Astrocyte (in vitro differentiated cells and primary cell): ENCODE measurements at regions not wholly inside any gene's neighbourhood (a gene's known extent, or its start where the extent isn't known, plus 50 kb on each side); places are given as distances from the start of the nearest gene placed in this dataset.

ENCODE experiments used
- DNase-seq: peaks from one replicate; pipeline ENCODE4 v3.0.0-alpha.2; 2010; ENCODE audit warnings: low read depth
- FAIRE-seq: peaks from 2 replicates; lab custom pipeline; 2011; peaks lifted over from hg19 to GRCh38; lab: Jason Lieb, UNC
- H2AFZ ChIP-seq: 2 replicates; pipeline ENCODE4 v1.6.0; 2012; ENCODE audit warnings: low read depth, low read length, inconsistent platforms
- H3K27ac ChIP-seq: 2 replicates; pipeline ENCODE4 v1.5.1; 2011; ENCODE audit warnings: low read depth, low read length, inconsistent platforms
- H3K27me3 ChIP-seq: 2 replicates; pipeline ENCODE4 v1.6.0; 2011; ENCODE audit warnings: low read length, inconsistent platforms; ENCODE audit not compliant: insufficient read depth
- H3K36me3 ChIP-seq: 2 replicates; pipeline ENCODE4 v1.5.1; 2011; ENCODE audit warnings: low read length, inconsistent platforms; ENCODE audit not compliant: insufficient read depth
- H3K4me1 ChIP-seq: 2 replicates; pipeline ENCODE4 v1.5.1; 2011; ENCODE audit warnings: low read length, inconsistent platforms; ENCODE audit not compliant: insufficient read depth
- H3K4me2 ChIP-seq: 2 replicates; pipeline ENCODE4 v1.6.0; 2012; ENCODE audit warnings: low read length, inconsistent platforms
- H3K4me3 ChIP-seq: 2 replicates; pipeline ENCODE4 v1.5.1; 2011; ENCODE audit warnings: low read depth, mild to moderate bottlenecking, low read length, inconsistent platforms; ENCODE audit not compliant: insufficient read depth
- H3K79me2 ChIP-seq: 2 replicates; pipeline ENCODE4 v1.6.0; 2012; ENCODE audit warnings: mild to moderate bottlenecking, low read length, inconsistent platforms; ENCODE audit not compliant: insufficient read depth
- H3K9ac ChIP-seq: 2 replicates; pipeline ENCODE4 v1.6.0; 2012; ENCODE audit warnings: mild to moderate bottlenecking, low read length, inconsistent platforms
- H3K9me3 ChIP-seq: 2 replicates; pipeline ENCODE4 v1.5.1; 2012; ENCODE audit warnings: low read depth, mild to moderate bottlenecking, low read length, inconsistent platforms; ENCODE audit not compliant: insufficient read depth
- H4K20me1 ChIP-seq: 2 replicates; pipeline ENCODE4 v1.6.0; 2012; ENCODE audit warnings: low read length, inconsistent platforms; ENCODE audit not compliant: insufficient read depth
- H3K27ac Mint-ChIP-seq: one replicate; pipeline ENCODE4 v1.8.0; 2021; ENCODE audit warnings: mild to moderate bottlenecking, mixed read lengths; ENCODE audit not compliant: unreplicated experiment
- H3K27me3 Mint-ChIP-seq: one replicate; pipeline ENCODE4 v1.8.0; 2021; ENCODE audit warnings: low read depth, mixed read lengths; ENCODE audit not compliant: unreplicated experiment
- H3K36me3 Mint-ChIP-seq: one replicate; pipeline ENCODE4 v1.8.0; 2021; ENCODE audit warnings: low read depth, mixed read lengths; ENCODE audit not compliant: unreplicated experiment
- H3K4me1 Mint-ChIP-seq: one replicate; pipeline ENCODE4 v1.8.0; 2021; ENCODE audit warnings: low read depth, mixed read lengths; ENCODE audit not compliant: unreplicated experiment
- H3K4me3 Mint-ChIP-seq: one replicate; pipeline ENCODE4 v1.8.0; 2021; ENCODE audit warnings: mild to moderate bottlenecking, moderate library complexity, mixed read lengths; ENCODE audit not compliant: unreplicated experiment
- H3K9me3 Mint-ChIP-seq: one replicate; pipeline ENCODE4 v1.8.0; 2021; ENCODE audit warnings: mild to moderate bottlenecking, mixed read lengths; ENCODE audit not compliant: unreplicated experiment
- EZH2 ChIP-seq: IDR thresholded peaks from 2 replicates; pipeline ENCODE4 v1.6.1; 2012; ENCODE audit warnings: mild to moderate bottlenecking, low read length, inconsistent platforms; ENCODE audit not compliant: insufficient read depth
- TF ChIP-seq, protein P1 (sequence below): IDR thresholded peaks from 2 replicates; pipeline ENCODE4 v1.5.1; 2011; ENCODE audit warnings: low read depth, mild to moderate bottlenecking, inconsistent platforms, low read length, moderate library complexity; ENCODE audit not compliant: insufficient read depth

DNA sequence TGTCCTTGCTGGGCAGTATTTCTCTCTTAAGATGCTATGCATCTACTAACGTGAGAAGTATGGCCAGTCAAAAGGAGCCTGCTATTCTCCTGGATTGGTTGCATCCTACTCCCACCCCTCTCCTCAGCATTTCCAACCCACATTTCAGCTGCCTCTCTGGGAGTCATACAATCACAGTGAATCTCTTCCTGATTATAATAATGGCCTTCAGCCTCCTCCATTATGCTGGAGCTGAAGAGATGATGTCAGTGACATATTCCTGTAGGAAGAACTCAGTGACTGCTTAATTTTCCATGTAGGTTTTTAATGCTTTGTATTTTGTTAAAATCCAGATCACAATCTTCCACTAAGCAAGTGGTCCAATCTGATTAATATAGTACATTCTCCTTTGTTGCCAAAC is 82.7 kb upstream of the SUCLG2 start:
- no peaks in the 10 kb centered on the region for H3K27me3 ChIP-seq
- H3K9me3 Mint-ChIP-seq, result peaks cover 4% of the 10 kb centered on the region
- no peak overlapping the region for H3K4me3 ChIP-seq
- DNase-seq, result no peak
- H3K4me3 Mint-ChIP-seq, result no peak overlapping the region
- H3K4me1 Mint-ChIP-seq, result no peaks in the 10 kb centered on the region
- H3K4me2 ChIP-seq, result no peak overlapping the region
- no peaks in the 10 kb centered on the region for H3K27me3 Mint-ChIP-seq
- H3K36me3 Mint-ChIP-seq, result peaks cover 2% of the 10 kb centered on the region
- H4K20me1 ChIP-seq, result no peaks in the 10 kb centered on the region
- H3K4me1 ChIP-seq, result no peaks in the 10 kb centered on the region
- TF ChIP-seq, protein P1, sequence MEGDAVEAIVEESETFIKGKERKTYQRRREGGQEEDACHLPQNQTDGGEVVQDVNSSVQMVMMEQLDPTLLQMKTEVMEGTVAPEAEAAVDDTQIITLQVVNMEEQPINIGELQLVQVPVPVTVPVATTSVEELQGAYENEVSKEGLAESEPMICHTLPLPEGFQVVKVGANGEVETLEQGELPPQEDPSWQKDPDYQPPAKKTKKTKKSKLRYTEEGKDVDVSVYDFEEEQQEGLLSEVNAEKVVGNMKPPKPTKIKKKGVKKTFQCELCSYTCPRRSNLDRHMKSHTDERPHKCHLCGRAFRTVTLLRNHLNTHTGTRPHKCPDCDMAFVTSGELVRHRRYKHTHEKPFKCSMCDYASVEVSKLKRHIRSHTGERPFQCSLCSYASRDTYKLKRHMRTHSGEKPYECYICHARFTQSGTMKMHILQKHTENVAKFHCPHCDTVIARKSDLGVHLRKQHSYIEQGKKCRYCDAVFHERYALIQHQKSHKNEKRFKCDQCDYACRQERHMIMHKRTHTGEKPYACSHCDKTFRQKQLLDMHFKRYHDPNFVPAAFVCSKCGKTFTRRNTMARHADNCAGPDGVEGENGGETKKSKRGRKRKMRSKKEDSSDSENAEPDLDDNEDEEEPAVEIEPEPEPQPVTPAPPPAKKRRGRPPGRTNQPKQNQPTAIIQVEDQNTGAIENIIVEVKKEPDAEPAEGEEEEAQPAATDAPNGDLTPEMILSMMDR, result no peak
- H3K27ac Mint-ChIP-seq, result no peak overlapping the region
- H3K36me3 ChIP-seq, result no peaks in the 10 kb centered on the region
- no peak overlapping the region for H3K27ac ChIP-seq
- H2AFZ ChIP-seq, result no peak overlapping the region
- FAIRE-seq, result no peak
- no peak overlapping the region for H3K9ac ChIP-seq
- H3K79me2 ChIP-seq, result no peaks in the 10 kb centered on the region
- no peaks in the 10 kb centered on the region for H3K9me3 ChIP-seq

GRCh38 chr3:67733269-67733950 is 79.0 kb upstream of the SUCLG2 start:
- Mint-ChIP-seq H3K9me3 (peaks cover 1% of the 10 kb centered on the region), H3K4me1 (no peaks in the 10 kb centered on the region), H3K27ac (no peak overlapping the region), H3K27me3 (no peaks in the 10 kb centered on the region), H3K4me3 (no peak overlapping the region), H3K36me3 (no peaks in the 10 kb centered on the region)
- Histone ChIP-seq H3K27me3 (no peaks in the 10 kb centered on the region), H3K4me1 (no peaks in the 10 kb centered on the region), H3K79me2 (no peaks in the 10 kb centered on the region), H4K20me1 (no peaks in the 10 kb centered on the region), H3K9me3 (no peaks in the 10 kb centered on the region), H3K27ac (no peak overlapping the region), H2AFZ (no peak overlapping the region), H3K36me3 (no peaks in the 10 kb centered on the region), H3K9ac (no peak overlapping the region), H3K4me3 (no peak overlapping the region), H3K4me2 (no peak overlapping the region)
- no peak for DNase-seq
- no peak for FAIRE-seq
- TF ChIP-seq, protein P1, result no peak
- TF ChIP-seq EZH2, result no peak

- no peak for DNase-seq
- H3K27ac Mint-ChIP-seq, result no peak overlapping the region
- Histone ChIP-seq H2AFZ (no peak overlapping the region), H3K4me2 (no peak overlapping the region), H3K36me3 (no peaks in the 10 kb centered on the region), H3K4me1 (no peaks in the 10 kb centered on the region), H3K27me3 (no peaks in the 10 kb centered on the region), H3K9me3 (no peaks in the 10 kb centered on the region), H3K79me2 (no peaks in the 10 kb centered on the region), H3K4me3 (no peak overlapping the region), H3K27ac (no peak overlapping the region), H3K9ac (no peak overlapping the region), H4K20me1 (no peaks in the 10 kb centered on the region)
- FAIRE-seq, result no peak
- no peak overlapping the region for H3K4me3 Mint-ChIP-seq
- H3K9me3 Mint-ChIP-seq, result no peaks in the 10 kb centered on the region
- peaks cover 2% of the 10 kb centered on the region for H3K36me3 Mint-ChIP-seq
- no peaks in the 10 kb centered on the region for H3K27me3 Mint-ChIP-seq
- H3K4me1 Mint-ChIP-seq, result peaks cover 2% of the 10 kb centered on the region
- TF ChIP-seq, protein P1, result no peak
- no peak for TF ChIP-seq EZH2
These were observed 70.0 kb upstream of the SUCLG2 start for GRCh38 chr3:67724434-67724833.
